ENCODE measurements at regions not wholly inside any gene's neighbourhood (a gene's known extent, or its start where the extent isn't known, plus 50 kb on each side); places are given as distances from the start of the nearest gene placed in this dataset.

DNA sequence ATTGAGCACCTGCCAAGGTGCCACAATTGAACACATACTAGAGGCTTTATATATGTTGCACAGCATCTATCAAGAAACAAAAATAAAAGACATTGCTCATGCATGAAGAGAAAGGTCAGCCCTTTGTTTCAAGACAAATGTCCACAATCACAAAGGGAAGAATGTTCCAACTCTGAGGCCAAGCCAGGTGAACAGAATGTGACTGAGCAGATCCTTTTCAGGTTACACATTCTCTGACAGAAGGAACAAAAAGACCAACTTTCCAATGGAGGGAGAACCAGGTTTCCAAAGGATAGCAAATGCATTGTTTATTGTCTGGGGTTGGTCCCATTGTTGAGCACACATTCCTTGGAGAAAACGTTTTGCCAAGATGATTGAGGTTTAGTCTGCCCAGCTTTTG lies 50.2 kb upstream of the FAM174B start:
- no peaks in the 10 kb centered on the region for H3K4me1 Mint-ChIP-seq
- H3K9me3 Mint-ChIP-seq: no peaks in the 10 kb centered on the region
- no peak overlapping the region for H3K27ac Mint-ChIP-seq
- H3K27me3 Mint-ChIP-seq (ENCODE audit: low read depth in 3 of 3): peaks cover 0 to 5% (median 4%) of the 10 kb centered on the region in 3 donors
- H3K36me3 Mint-ChIP-seq: no peaks in the 10 kb centered on the region
- DNase-seq: no peak
- no peak overlapping the region for H3K4me3 Mint-ChIP-seq

GRCh38 chr15:92706201-92706600 lies 50.6 kb upstream of the FAM174B start:
- Mint-ChIP-seq H3K9me3 (no peaks in the 10 kb centered on the region), H3K27ac (no peak overlapping the region), H3K4me1 (no peaks in the 10 kb centered on the region), H3K27me3 (ENCODE audit: low read depth in 3 of 3) (peaks cover 0 to 5% (median 4%) of the 10 kb centered on the region in 3 donors), H3K4me3 (no peak overlapping the region), H3K36me3 (no peaks in the 10 kb centered on the region)
- no peak for DNase-seq

DNA sequence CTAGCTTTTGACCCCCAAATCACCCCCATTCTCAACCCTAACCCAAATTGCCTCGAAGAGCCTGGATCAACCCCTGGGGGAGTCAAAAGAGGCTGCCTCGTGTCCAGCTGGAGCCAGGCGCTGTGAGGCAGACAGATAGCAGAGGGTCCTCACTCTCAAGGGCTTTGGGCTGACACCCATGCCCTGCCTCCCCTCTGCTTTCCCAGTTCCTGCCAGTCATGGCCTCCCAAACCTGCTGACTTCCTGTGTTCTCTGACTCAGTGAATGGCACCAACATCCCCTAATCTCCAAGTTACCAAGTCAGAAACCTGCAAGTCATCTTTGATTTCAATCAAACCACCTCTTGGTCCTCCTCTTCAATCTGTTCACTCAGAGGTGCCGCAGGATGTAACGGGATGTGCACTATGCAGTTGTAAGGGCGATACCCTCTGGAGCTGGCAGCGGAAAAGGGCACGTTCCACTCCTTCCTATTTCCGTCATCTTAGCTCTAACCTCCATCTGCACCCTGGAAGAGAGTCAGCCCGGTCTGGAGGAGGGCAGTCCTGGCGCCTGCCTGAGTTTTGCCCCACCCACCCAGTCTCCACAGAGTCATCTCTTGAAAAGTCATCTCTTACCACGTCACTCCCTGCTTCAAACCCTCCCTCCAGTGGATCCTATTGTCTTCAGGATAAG lies 52.4 kb upstream of the FAM174B start:
- peaks cover 0 to 6% (median 5%) of the 10 kb centered on the region in 3 donors for H3K27me3 Mint-ChIP-seq (ENCODE audit: low read depth in 3 of 3)
- no peaks in the 10 kb centered on the region for H3K9me3 Mint-ChIP-seq
- no peak overlapping the region for H3K27ac Mint-ChIP-seq
- no peaks in the 10 kb centered on the region for H3K4me1 Mint-ChIP-seq
- no peak for DNase-seq
- no peak overlapping the region for H3K4me3 Mint-ChIP-seq
- H3K36me3 Mint-ChIP-seq: no peaks in the 10 kb centered on the region

DNA sequence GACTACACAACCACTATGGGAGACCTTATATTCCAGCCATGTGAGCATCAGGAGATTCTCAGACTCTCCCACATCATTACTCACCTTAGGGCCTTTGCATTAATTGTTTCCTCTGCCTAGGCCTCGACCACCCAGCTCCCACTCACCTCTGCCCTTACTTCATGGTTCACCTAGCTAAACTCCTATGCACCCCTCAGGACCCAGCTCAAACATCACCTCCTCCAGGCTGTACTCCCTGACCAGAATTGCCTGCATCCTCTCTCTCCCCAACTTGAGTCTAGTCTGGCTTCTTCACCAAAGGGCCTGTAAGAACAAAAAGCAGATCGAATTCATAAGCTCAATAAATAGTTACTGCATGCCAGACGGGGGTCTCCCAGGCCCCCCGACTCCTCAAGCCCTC lies 53.1 kb upstream of the FAM174B start:
- Mint-ChIP-seq H3K9me3 (no peaks in the 10 kb centered on the region), H3K36me3 (no peaks in the 10 kb centered on the region), H3K4me3 (no peak overlapping the region), H3K4me1 (no peaks in the 10 kb centered on the region), H3K27ac (no peak overlapping the region), H3K27me3 (ENCODE audit: low read depth in 3 of 3) (peaks cover 0 to 7% (median 6%) of the 10 kb centered on the region in 3 donors)
- DNase-seq: no peak

DNA sequence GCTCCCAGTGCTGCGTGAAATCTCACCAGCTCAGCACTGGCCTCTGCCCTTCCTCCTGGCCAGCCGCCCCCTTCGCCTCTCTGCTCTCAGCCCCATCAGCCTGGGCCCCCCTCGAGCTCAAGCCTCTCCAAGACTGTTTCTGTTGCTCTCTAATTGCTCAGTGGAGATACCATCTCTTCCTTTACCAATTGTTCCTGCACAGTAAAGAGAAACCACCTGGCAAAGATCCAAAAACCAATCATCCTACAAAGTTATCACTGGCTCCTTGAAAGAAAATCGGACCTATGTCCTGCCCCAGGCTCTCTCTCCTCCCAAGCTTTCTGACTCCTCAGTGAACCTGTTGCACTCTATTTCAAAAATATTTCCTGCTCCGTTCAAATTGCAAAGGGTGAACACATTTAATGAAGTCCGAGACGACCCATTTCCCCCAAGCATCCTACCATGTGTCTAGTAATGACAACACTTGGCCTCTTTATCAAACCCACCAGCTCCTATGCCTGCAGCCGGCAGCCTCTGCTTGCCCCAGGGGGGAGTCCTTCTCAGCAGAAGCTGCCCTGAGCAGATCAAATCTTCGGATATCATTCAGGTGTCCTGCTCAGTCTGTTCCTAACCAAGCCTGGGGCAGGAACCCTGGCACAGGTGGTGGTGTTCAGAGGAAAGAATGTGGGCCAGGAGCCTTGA lies 53.7 kb upstream of the FAM174B start:
- no peak overlapping the region for H3K27ac Mint-ChIP-seq
- H3K4me1 Mint-ChIP-seq: peaks cover 3 to 5% of the 10 kb centered on the region in 2 donors
- H3K27me3 Mint-ChIP-seq (ENCODE audit: low read depth in 3 of 3): peaks cover 0 to 7% (median 6%) of the 10 kb centered on the region in 3 donors
- no peak overlapping the region for H3K4me3 Mint-ChIP-seq
- H3K36me3 Mint-ChIP-seq: no peaks in the 10 kb centered on the region
- no peak for DNase-seq
- H3K9me3 Mint-ChIP-seq: no peaks in the 10 kb centered on the region

DNA sequence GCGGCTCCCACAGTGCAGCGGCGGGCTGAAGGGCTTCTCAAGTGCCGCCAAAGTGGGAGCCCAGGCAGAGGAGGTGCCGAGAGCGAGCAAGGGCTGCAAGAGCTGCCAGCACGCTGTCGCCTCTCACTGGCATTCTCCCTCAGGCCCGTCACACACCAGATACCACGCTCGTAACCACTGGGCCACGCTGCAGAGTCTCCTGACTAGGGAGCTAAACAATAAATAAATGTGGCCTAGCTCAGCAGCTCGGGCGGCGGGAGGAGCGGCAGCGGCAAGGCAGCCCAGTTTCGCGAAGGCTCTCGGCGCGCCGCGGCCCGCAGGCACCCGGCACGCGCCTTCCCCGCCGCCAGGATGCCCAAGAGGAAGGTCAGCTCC lies 55.9 kb upstream of the FAM174B start:
- Mint-ChIP-seq H3K4me1 (peaks cover 8 to 13% of the 10 kb centered on the region in 2 donors), H3K9me3 (no peaks in the 10 kb centered on the region), H3K36me3 (no peaks in the 10 kb centered on the region), H3K4me3 (no peak overlapping the region), H3K27me3 (ENCODE audit: low read depth in 3 of 3) (peaks cover 2 to 7% (median 6%) of the 10 kb centered on the region in 3 donors), H3K27ac (no peak overlapping the region)
- DNase-seq: no peak

- Mint-ChIP-seq H3K27ac (no peak overlapping the region), H3K4me1 (peaks cover 8 to 13% of the 10 kb centered on the region in 2 donors), H3K9me3 (no peaks in the 10 kb centered on the region), H3K4me3 (peak overlapping the region; percentile 69 to 81 (median 75)), H3K27me3 (ENCODE audit: low read depth in 3 of 3) (peaks cover 2 to 3% (median 2%) of the 10 kb centered on the region in 3 donors), H3K36me3 (no peaks in the 10 kb centered on the region)
- DNase-seq: peak in 1 of 3 donors; percentile 6
Measured at GRCh38 chr15:92714077-92714476, 58.5 kb upstream of the FAM174B start.

DNA sequence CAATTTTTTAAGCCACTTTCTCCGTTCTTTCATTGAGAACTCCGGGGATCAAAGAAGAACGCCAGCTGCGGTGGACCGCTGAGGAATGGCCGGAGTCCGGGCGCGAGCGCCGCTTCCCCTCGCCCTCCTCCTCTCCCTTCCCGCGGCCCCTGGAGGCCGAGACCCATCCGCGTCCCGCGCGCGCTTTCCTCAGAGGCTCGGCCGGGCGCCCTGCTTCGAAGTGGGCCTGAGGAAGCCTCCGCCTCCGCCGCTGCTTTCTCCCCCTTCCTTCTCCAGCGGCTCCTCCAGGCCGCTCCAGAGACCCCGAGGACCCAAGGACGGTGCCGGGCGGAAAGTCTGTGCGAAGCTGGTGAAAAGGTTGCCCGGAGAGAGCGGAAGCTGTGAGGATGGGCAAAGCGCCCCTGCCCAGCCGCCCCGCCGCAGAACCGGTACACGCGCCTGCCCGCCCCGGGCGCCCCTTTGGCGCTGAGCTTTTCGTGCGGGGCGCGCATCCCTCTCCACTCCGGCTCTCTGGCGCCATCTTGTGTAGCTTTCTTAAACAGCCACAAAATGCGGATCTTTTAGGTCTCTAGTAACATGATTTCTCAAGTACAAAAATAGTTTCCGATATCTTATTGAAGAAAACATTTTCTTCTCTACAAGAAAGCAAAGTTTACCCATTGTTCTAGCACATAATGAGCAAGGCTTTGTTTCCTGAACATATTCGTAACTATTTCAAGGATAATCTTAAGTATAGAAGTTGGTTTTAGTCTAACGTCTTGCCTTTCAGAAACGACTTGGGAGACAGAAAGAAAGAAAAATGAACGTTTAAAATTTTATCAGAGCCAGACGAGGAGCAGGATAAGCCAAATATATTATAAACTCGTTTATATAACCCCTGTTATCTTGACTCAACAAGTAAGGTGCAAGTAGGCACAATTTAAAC lies 59.2 kb upstream of the FAM174B start:
- no peaks in the 10 kb centered on the region for H3K9me3 Mint-ChIP-seq
- H3K4me1 Mint-ChIP-seq: peaks cover 8 to 13% of the 10 kb centered on the region in 2 donors
- no peaks in the 10 kb centered on the region for H3K36me3 Mint-ChIP-seq
- H3K4me3 Mint-ChIP-seq: peak overlapping the region; percentile 69 to 81 (median 75)
- peak; percentile 51 to 62 (median 60) for DNase-seq
- H3K27me3 Mint-ChIP-seq (ENCODE audit: low read depth in 3 of 3): peaks cover 2 to 3% (median 2%) of the 10 kb centered on the region in 3 donors
- no peak overlapping the region for H3K27ac Mint-ChIP-seq

- H3K9me3 Mint-ChIP-seq: no peaks in the 10 kb centered on the region
- no peak overlapping the region for H3K4me3 Mint-ChIP-seq
- H3K27ac Mint-ChIP-seq: no peak overlapping the region
- peaks cover 2 to 5% (median 2%) of the 10 kb centered on the region in 3 donors for H3K27me3 Mint-ChIP-seq (ENCODE audit: low read depth in 3 of 3)
- no peaks in the 10 kb centered on the region for H3K36me3 Mint-ChIP-seq
- DNase-seq: no peak
- H3K4me1 Mint-ChIP-seq: peaks cover 8 to 13% of the 10 kb centered on the region in 2 donors
Measured at GRCh38 chr15:92715758-92716157, 60.2 kb upstream of the FAM174B start.

- peaks cover 7 to 10% of the 10 kb centered on the region in 2 donors for H3K4me1 Mint-ChIP-seq
- H3K9me3 Mint-ChIP-seq: no peaks in the 10 kb centered on the region
- H3K27me3 Mint-ChIP-seq (ENCODE audit: low read depth in 3 of 3): peaks cover under 1 to 3% (median 2%) of the 10 kb centered on the region in 3 donors
- H3K4me3 Mint-ChIP-seq: no peak overlapping the region
- H3K27ac Mint-ChIP-seq: no peak overlapping the region
- H3K36me3 Mint-ChIP-seq: peaks cover 0 to 3% (median 0%) of the 10 kb centered on the region in 3 donors
- no peak for DNase-seq
Measured at GRCh38 chr15:92719021-92719420, 63.4 kb upstream of the FAM174B start.

DNA sequence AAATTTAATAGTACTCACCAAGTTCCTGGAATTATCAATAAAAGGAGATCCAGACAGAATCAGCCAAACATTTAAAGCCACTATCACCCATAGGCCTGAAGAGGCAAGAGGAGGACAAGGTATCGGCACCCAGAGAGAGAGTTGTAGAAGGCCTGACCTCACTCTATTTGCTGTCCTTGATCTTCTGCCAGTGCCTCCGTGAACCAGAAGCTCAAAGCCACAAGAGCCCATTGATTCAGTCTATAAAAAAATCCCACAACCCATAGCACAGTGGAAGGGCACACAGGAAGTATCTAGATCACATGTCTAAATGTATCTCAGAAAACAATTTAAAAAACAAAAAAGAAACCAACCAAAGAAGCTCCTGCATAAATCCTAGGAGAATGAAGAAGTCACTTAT lies 68.6 kb upstream of the FAM174B start:
- Mint-ChIP-seq H3K4me1 (no peaks in the 10 kb centered on the region), H3K36me3 (peaks cover 0 to 3% (median 0%) of the 10 kb centered on the region in 3 donors), H3K4me3 (no peak overlapping the region), H3K9me3 (no peaks in the 10 kb centered on the region), H3K27me3 (ENCODE audit: low read depth in 3 of 3) (peaks cover 2 to 3% (median 3%) of the 10 kb centered on the region in 3 donors), H3K27ac (no peak overlapping the region)
- DNase-seq: no peak

- no peak overlapping the region for H3K4me3 Mint-ChIP-seq
- no peaks in the 10 kb centered on the region for H3K4me1 Mint-ChIP-seq
- H3K27me3 Mint-ChIP-seq (ENCODE audit: low read depth in 3 of 3): peaks cover 0 to 5% (median 5%) of the 10 kb centered on the region in 3 donors
- H3K36me3 Mint-ChIP-seq: peaks cover 0 to 3% (median 0%) of the 10 kb centered on the region in 3 donors
- no peaks in the 10 kb centered on the region for H3K9me3 Mint-ChIP-seq
- H3K27ac Mint-ChIP-seq: no peak overlapping the region
- DNase-seq: no peak
Measured at GRCh38 chr15:92725171-92725570, 69.6 kb upstream of the FAM174B start.

DNA sequence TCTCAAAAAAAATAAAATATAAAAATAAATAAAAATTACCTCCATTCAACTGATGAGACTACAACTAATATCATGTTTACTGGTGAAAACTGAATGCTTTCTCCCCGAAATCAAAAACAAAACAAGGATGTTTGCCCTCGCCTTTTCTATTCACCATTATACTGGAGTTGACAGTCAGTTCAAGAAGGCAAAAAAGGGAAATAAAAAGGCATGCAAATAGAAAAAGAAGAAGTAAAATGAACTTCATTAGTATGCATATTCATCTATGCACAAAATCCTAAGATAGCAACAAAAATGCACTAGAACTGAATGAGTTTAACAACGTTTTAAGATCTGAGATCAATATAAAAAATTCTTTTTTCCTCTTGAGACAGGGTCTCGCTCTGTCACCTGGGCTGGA lies 72.7 kb upstream of the FAM174B start:
- no peak overlapping the region for H3K27ac Mint-ChIP-seq
- H3K36me3 Mint-ChIP-seq: no peaks in the 10 kb centered on the region
- DNase-seq: no peak
- H3K27me3 Mint-ChIP-seq (ENCODE audit: low read depth in 3 of 3): peaks cover 4 to 5% (median 5%) of the 10 kb centered on the region in 3 donors
- H3K4me3 Mint-ChIP-seq: no peak overlapping the region
- no peaks in the 10 kb centered on the region for H3K9me3 Mint-ChIP-seq
- H3K4me1 Mint-ChIP-seq: no peaks in the 10 kb centered on the region
